Esophagus squamous epithelium (tissue), 5 donors: ENCODE measurements at regions not wholly inside any gene's neighbourhood (a gene's known extent, or its start where the extent isn't known, plus 50 kb on each side); places are given as distances from the start of the nearest gene placed in this dataset.
A peak's percentile ranks its signal among the peaks of the same experiment; 100 is the strongest.

ENCODE experiments used
- DNase-seq: peaks from one replicate; lab custom pipeline; 2025; lab: John Stamatoyannopoulos, UW
- H3K27ac ChIP-seq, 4 donors: fragments of 200-600 bp; sonication (generic); one replicate each; pipeline ENCODE4 v1.5.1; 2016 to 2019; ENCODE audit warnings: mild to moderate bottlenecking in 1 of 4
- H3K27me3 ChIP-seq, 4 donors: fragments of 200-600 bp; sonication (generic); 1 replicate in 3 of 4; 2 replicates in 1 of 4; pipeline versions ENCODE4 v1.5.1 to v1.6.0; 2017 to 2021; ENCODE audit warnings: antibody characterized with exemption in 1 of 4
- H3K36me3 ChIP-seq, 3 donors: fragments of 200-600 bp; sonication (generic); one replicate each; pipeline ENCODE4 v1.5.1; 2016 to 2019
- H3K4me1 ChIP-seq, 3 donors: fragments of 200-600 bp; sonication (generic); one replicate each; pipeline ENCODE4 v1.5.1; 2017 to 2019
- H3K4me3 ChIP-seq, 4 donors: fragments of 200-600 bp; sonication (generic); 1 replicate in 3 of 4; 2 replicates in 1 of 4; pipeline ENCODE4 v1.5.1; 2016 to 2019; ENCODE audit warnings: mild to moderate bottlenecking in 2 of 4, moderate library complexity in 1 of 4
- H3K9me3 ChIP-seq, 3 donors: fragments of 200-600 bp; sonication (generic); one replicate each; pipeline ENCODE4 v1.5.1; 2016 to 2019
- POLR2A ChIP-seq, 4 donors: fragments of 450-650 bp; IDR thresholded peaks; one replicate each; pipeline ENCODE4 v1.6.1; 2017; ENCODE audit warnings: antibody characterized with exemption in 4 of 4, mild to moderate bottlenecking in 4 of 4, moderate library complexity in 3 of 4
- WGBS, 2 donors: methylation state at CpG; one replicate each; pipeline ENCODE4 v1.1.5; 2018; 5-methylcytosine and 5-hydroxymethylcytosine counted together
- intact Hi-C: fragments of 100-400 bp; cut with DNase I; formaldehyde crosslinking; loops from one replicate; pipeline ENCODE4 v1.15.0; 2022
- TF ChIP-seq, protein P1 (sequence below), 6 experiments: fragments of 450-650 bp in 4 of 6; fragments of 200-600 bp in 2 of 6; sonication (generic) in 2 of 6; IDR thresholded peaks; one replicate each; pipeline ENCODE4 v1.5.1; 2016 to 2019; ENCODE audit warnings: antibody characterized with exemption in 6 of 6, mild to moderate bottlenecking in 4 of 6, moderate library complexity in 4 of 6
- donor health status: DM: yes; HTN: yes; CAD: no.

DNA sequence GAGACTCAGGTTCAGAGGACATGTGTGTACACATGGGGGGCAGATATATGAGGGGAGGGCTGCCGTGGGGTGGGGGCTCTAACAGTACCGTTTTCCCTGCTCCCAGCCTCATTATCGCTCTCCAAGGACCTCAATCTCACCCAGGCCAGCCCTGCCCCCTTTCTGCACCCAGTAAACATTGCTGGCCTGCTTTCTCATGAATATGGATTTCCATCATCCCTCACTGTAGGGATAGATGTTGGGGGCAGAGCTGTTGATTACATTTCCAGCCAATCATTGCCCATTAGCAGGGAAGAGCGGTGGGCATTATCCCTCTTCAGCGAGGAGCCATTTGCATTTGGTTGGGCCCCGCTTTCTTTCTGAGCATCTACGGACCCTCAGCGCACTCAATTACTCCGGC is 273.8 kb downstream of the RPS6KC1 start:
- Histone ChIP-seq H3K4me3 (no peak overlapping the region), H3K27me3 (no peaks in the 10 kb centered on the region), H3K36me3 (no peaks in the 10 kb centered on the region), H3K27ac (no peak overlapping the region), H3K4me1 (no peaks in the 10 kb centered on the region), H3K9me3 (no peaks in the 10 kb centered on the region)
- TF ChIP-seq, protein P1, sequence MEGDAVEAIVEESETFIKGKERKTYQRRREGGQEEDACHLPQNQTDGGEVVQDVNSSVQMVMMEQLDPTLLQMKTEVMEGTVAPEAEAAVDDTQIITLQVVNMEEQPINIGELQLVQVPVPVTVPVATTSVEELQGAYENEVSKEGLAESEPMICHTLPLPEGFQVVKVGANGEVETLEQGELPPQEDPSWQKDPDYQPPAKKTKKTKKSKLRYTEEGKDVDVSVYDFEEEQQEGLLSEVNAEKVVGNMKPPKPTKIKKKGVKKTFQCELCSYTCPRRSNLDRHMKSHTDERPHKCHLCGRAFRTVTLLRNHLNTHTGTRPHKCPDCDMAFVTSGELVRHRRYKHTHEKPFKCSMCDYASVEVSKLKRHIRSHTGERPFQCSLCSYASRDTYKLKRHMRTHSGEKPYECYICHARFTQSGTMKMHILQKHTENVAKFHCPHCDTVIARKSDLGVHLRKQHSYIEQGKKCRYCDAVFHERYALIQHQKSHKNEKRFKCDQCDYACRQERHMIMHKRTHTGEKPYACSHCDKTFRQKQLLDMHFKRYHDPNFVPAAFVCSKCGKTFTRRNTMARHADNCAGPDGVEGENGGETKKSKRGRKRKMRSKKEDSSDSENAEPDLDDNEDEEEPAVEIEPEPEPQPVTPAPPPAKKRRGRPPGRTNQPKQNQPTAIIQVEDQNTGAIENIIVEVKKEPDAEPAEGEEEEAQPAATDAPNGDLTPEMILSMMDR (IDR thresholded peaks at IDR 0.05) = no peak
- no peak for TF ChIP-seq POLR2A (IDR thresholded peaks at IDR 0.05)
- 84 to 88% methylated on average over 9 of the region's 9 CpGs for WGBS, 2 donors
- intact Hi-C loops = no loop called here
- no peak for DNase-seq

DNA sequence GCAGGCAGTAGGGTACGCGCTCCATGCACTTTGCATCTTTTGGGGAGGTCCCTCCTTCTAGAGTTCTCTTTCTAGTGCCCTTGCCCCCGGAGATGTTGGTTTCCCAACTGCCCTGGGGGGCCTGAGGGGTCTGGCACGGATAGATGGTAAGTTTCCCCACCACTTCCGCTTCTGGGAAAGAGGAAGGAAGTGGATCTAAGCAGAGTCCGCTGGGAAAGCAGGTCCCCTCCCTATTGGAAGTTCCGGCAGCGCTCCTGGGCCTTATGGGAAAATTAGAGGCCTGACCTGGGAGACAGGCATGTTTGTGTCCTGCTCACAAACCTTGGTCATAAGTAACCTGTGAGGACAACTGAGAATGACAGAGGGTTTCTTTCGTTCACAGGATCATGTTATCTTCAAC is 274.4 kb downstream of the RPS6KC1 start:
- Histone ChIP-seq H3K27ac (no peak overlapping the region), H3K9me3 (no peaks in the 10 kb centered on the region), H3K36me3 (no peaks in the 10 kb centered on the region), H3K27me3 (no peaks in the 10 kb centered on the region), H3K4me1 (no peaks in the 10 kb centered on the region), H3K4me3 (no peak overlapping the region)
- intact Hi-C loops = no loop called here
- WGBS, 2 donors = 63 to 76% methylated on average over 6 of the region's 9 CpGs
- DNase-seq = no peak
- TF ChIP-seq POLR2A (IDR thresholded peaks at IDR 0.05) = no peak
- TF ChIP-seq, protein P1 (IDR thresholded peaks at IDR 0.05) = no peak

DNA sequence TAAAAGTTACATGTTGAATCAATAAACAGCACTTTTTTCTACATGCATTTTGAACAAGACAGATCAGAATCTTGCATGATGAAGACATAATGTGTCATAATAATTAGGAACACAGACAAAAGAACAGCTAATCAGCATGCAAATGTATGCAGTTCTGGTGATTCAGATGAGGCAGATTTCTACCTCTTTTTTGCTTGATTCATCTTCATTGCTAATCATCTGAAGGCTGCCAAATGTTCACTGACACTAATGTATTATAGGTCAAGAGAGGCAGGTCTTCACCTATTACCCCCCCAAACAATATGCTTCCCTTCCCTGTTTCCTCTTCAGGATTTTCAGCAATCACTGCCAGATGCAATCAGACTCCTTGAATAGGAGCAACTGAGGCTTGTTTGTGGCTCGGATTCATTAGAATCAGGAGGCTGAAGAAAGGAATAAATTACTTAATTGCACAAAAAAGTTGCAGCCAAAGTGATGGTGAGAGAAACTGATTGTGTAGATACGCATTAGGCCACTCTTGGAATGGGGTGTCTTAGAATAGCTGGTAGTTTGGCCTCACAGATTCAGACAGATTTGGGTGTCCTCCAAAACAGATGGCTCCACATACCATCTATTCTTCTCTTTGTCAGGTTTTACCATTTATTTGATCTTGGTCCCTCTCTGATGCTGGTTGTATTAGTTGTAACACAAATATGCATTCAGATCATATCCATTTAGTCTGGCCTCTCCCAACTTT is 275.4 kb downstream of the RPS6KC1 start:
- Histone ChIP-seq H3K9me3 (no peaks in the 10 kb centered on the region), H3K27me3 (no peaks in the 10 kb centered on the region), H3K4me3 (no peak overlapping the region), H3K27ac (no peak overlapping the region), H3K36me3 (no peaks in the 10 kb centered on the region), H3K4me1 (no peaks in the 10 kb centered on the region)
- TF ChIP-seq, protein P1 (IDR thresholded peaks at IDR 0.05) = no peak
- TF ChIP-seq POLR2A (IDR thresholded peaks at IDR 0.05) = no peak
- DNase-seq = no peak
- intact Hi-C loops = no loop called here
- WGBS, 2 donors = 82 to 84% methylated on average over 2 of the region's 2 CpGs

DNA sequence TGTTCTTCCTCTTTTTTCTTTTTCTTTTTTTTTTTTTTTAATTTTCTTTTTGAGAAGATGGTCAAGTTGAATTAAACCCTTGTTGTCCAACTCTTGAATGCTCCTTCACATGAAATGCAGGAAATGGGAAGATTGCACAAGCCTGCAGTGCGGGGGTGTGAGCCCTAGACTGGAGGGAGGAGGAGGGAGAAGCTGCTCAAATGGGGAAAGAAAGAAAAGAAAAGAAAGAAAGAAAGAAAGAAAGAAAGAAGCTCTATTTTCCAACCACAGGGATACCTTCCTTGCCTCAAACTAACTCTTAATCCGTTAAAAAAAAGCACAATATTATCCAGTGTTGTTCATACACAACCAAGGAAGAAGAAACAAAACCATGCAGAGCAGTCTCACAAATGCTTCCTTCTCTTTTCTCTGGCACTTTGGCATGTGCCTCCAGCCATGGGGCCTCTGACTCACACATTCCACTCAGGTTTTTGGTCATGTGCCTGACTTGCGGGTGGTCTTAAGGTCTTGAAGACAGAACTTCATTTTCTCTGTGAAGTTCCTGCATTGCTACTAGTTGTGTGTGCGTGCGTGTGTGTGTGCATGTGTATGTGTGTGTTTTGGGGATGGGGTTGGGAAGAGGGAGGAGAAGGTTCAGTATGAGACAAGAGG is 276.1 kb downstream of the RPS6KC1 start:
- DNase-seq = no peak
- H3K27ac ChIP-seq = peak overlapping the region in 1 of 4 donors; percentile 14
- H3K27me3 ChIP-seq = no peaks in the 10 kb centered on the region
- intact Hi-C loops = no loop called here
- H3K4me3 ChIP-seq = no peak overlapping the region
- TF ChIP-seq POLR2A (IDR thresholded peaks at IDR 0.05) = no peak
- TF ChIP-seq, protein P1 (IDR thresholded peaks at IDR 0.05) = no peak
- no peaks in the 10 kb centered on the region for H3K9me3 ChIP-seq
- no peaks in the 10 kb centered on the region for H3K4me1 ChIP-seq
- WGBS, 2 donors = 54 to 58% methylated on average over 2 to 5 of the region's 5 CpGs
- no peaks in the 10 kb centered on the region for H3K36me3 ChIP-seq

DNA sequence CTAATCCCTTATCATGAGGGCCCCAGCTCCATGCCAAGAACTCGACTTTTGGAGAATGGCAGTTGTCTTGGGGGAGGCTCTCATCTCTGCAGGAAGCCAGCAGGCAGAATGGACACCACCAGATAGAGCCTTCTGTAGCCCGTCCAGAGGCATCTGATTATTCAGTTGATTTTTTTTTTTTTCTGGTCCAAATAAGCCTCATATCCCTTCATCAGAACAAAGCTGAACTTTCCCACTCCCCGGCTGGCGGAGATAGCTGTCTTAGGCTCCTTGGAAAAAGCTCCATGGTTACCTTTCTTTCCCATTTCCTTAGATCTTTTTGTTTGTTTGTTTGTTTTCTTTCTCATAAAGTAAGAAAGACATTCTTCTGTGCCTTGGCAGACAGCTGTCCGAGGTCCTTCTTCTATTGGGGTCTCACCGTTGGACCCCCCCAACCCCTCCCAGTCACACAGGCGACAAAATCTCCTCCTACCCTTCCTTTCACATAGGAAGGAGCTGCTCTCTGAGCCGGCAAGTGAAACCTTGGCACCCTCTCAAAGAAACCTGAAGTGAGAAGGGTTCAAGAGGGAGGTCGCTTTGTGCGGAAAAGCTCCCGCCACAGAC is 278.5 kb downstream of the RPS6KC1 start:
- Histone ChIP-seq H3K27ac (no peak overlapping the region), H3K4me3 (no peak overlapping the region), H3K36me3 (no peaks in the 10 kb centered on the region), H3K27me3 (no peaks in the 10 kb centered on the region), H3K9me3 (no peaks in the 10 kb centered on the region), H3K4me1 (no peaks in the 10 kb centered on the region)
- TF ChIP-seq, protein P1 (IDR thresholded peaks at IDR 0.05) = no peak
- TF ChIP-seq POLR2A (IDR thresholded peaks at IDR 0.05) = no peak
- intact Hi-C loops = no loop called here
- WGBS, 2 donors = 48 to 64% methylated on average over 5 to 6 of the region's 11 CpGs
- no peak for DNase-seq
